IMR-90 (cell line): ENCODE measurements at regions not wholly inside any gene's neighbourhood (a gene's known extent, or its start where the extent isn't known, plus 50 kb on each side); places are given as distances from the start of the nearest gene placed in this dataset.

ENCODE experiments used
- ATAC-seq: fragments of 200-7000 bp; cut with Tn5 transposase; 2 replicates; pipeline ENCODE4 v1.9.1; 2020; ENCODE audit warnings: low read depth, mild to moderate bottlenecking, moderate library complexity
- BruUV-seq: library from RNA; stranded (reverse); fragments of 400-500 nt; replicated peaks from 2 replicates; lab custom pipeline; 2021; lab: Mats Ljungman, UMichigan
- CTCF ChIA-PET: fragments of 300-600 bp; formaldehyde crosslinking; extraction: SDS; loops from one replicate; lab custom pipeline; 2021; ENCODE audit warnings: antibody characterized with exemption; lab: Yijun Ruan, JAX
- POLR2A ChIA-PET: fragments of 300-600 bp; sonication (Branson Sonifier 250); formaldehyde crosslinking; loops from one replicate; lab custom pipeline; 2022; ENCODE audit warnings: antibody characterized with exemption; ENCODE audit not compliant: unreplicated experiment; lab: Charles Lee
- DNase-seq: peaks from one replicate; pipeline ENCODE4 v3.0.0; 2013
- H2AFZ ChIP-seq: replicated peaks from 2 replicates; pipeline ENCODE3; 2013; ENCODE audit warnings: low read length, mild to moderate bottlenecking; ENCODE audit not compliant: poor library complexity
- H2AK5ac ChIP-seq: 2 replicates; pipeline ENCODE4 v1.6.1; 2013; ENCODE audit warnings: low read depth, low read length, inconsistent platforms
- H2AK9ac ChIP-seq: replicated peaks from 2 replicates; pipeline ENCODE3; 2013; ENCODE audit warnings: mild to moderate bottlenecking, low read depth, low read length, moderate library complexity; ENCODE audit not compliant: poor library complexity
- H2BK120ac ChIP-seq: 2 replicates; pipeline ENCODE4 v1.6.1; 2013; ENCODE audit warnings: low read depth, low read length, inconsistent platforms
- H2BK15ac ChIP-seq: 3 replicates; pipeline ENCODE4 v1.6.1; 2013; ENCODE audit warnings: low read depth, low read length, inconsistent platforms
- H2BK20ac ChIP-seq: 2 replicates; pipeline ENCODE4 v1.6.1; 2013; ENCODE audit warnings: low read depth, mild to moderate bottlenecking, inconsistent platforms, low read length, moderate library complexity
- H2BK5ac ChIP-seq: 2 replicates; pipeline ENCODE4 v1.6.1; 2013; ENCODE audit warnings: mild to moderate bottlenecking, low read depth, low read length, inconsistent platforms; ENCODE audit not compliant: poor library complexity, severe bottlenecking
- H3K14ac ChIP-seq: replicated peaks from 2 replicates; pipeline ENCODE4 v1.6.1; 2013; ENCODE audit warnings: low read depth, low read length, inconsistent platforms
- H3K18ac ChIP-seq: 2 replicates; pipeline ENCODE4 v1.6.1; 2013; ENCODE audit warnings: low read depth, low read length, control low read depth
- H3K23ac ChIP-seq: 2 replicates; pipeline ENCODE4 v1.6.1; 2013; ENCODE audit warnings: low read depth, low read length, inconsistent platforms
- H3K27ac ChIP-seq: 2 replicates; pipeline ENCODE4 v1.5.1; 2013; ENCODE audit warnings: mild to moderate bottlenecking, control low read depth, low read length; ENCODE audit not compliant: insufficient read depth
- H3K27me3 ChIP-seq: 2 replicates; pipeline ENCODE4 v1.6.1; 2013; ENCODE audit warnings: low read length; ENCODE audit not compliant: control insufficient read depth, insufficient read depth
- H3K36me3 ChIP-seq: 2 replicates; pipeline ENCODE4 v1.6.1; 2013; ENCODE audit warnings: low read length, mixed read lengths; ENCODE audit not compliant: control insufficient read depth, insufficient read depth
- H3K4ac ChIP-seq: 2 replicates; pipeline ENCODE4 v1.6.1; 2013; ENCODE audit warnings: low read depth, low read length, inconsistent platforms
- H3K4me1 ChIP-seq: 2 replicates; pipeline ENCODE4 v1.6.1; 2013; ENCODE audit warnings: low read length, mixed read lengths; ENCODE audit not compliant: control insufficient read depth, insufficient read depth
- H3K4me2 ChIP-seq: 2 replicates; pipeline ENCODE4 v1.6.1; 2013; ENCODE audit warnings: low read depth, mild to moderate bottlenecking, control low read depth, low read length, moderate library complexity
- H3K4me3 ChIP-seq: 2 replicates; pipeline ENCODE4 v1.5.1; 2013; ENCODE audit warnings: low read depth, mild to moderate bottlenecking, control low read depth, low read length, moderate library complexity; ENCODE audit not compliant: insufficient read depth
- H3K56ac ChIP-seq: 2 replicates; pipeline ENCODE4 v1.6.1; 2013; ENCODE audit warnings: low read length, inconsistent platforms; ENCODE audit not compliant: insufficient read depth; ENCODE audit errors: extremely low read depth
- H3K79me1 ChIP-seq, 2 experiments: 2 replicates each; pipeline ENCODE4 v1.6.1; 2013; ENCODE audit warnings: low read length in 2 of 2, inconsistent platforms in 1 of 2, low read depth in 1 of 2
- H3K9ac ChIP-seq: 2 replicates; pipeline ENCODE4 v1.6.1; 2013; ENCODE audit warnings: low read depth, low read length, control low read depth
- H3K9me1 ChIP-seq: 2 replicates; pipeline ENCODE4 v1.6.1; 2013; ENCODE audit warnings: low read length, inconsistent platforms; ENCODE audit not compliant: insufficient read depth
- H3K9me3 ChIP-seq: 2 replicates; pipeline ENCODE4 v1.6.1; 2013; ENCODE audit warnings: low read length; ENCODE audit not compliant: control insufficient read depth, insufficient read depth
- H4K20me1 ChIP-seq: 2 replicates; pipeline ENCODE4 v1.6.1; 2013; ENCODE audit warnings: low read length, inconsistent platforms; ENCODE audit not compliant: insufficient read depth
- H4K5ac ChIP-seq: 2 replicates; pipeline ENCODE4 v1.6.1; 2013; ENCODE audit warnings: mild to moderate bottlenecking, low read depth, low read length, control low read depth
- H4K8ac ChIP-seq, 2 experiments: 2 replicates each; pipeline ENCODE4 v1.6.1; 2013; ENCODE audit warnings: low read depth in 2 of 2, low read length in 2 of 2, control low read depth in 1 of 2, inconsistent platforms in 1 of 2
- H4K91ac ChIP-seq: 2 replicates; pipeline ENCODE4 v1.6.1; 2013; ENCODE audit warnings: low read depth, low read length, inconsistent platforms; ENCODE audit not compliant: insufficient read depth
- BHLHE40 ChIP-seq: fragments of 150-350 bp; IDR thresholded peaks from 2 replicates; pipeline ENCODE4 v1.6.1; 2016; ENCODE audit warnings: mild to moderate bottlenecking, low read depth, low read length
- CEBPB ChIP-seq: IDR thresholded peaks from 2 replicates; pipeline ENCODE4 v1.6.1; 2012; ENCODE audit warnings: low read depth, low read length, improper control_type of control experiment
- CHD1 ChIP-seq: IDR thresholded peaks from 2 replicates; pipeline ENCODE4 v1.6.1; 2012; ENCODE audit warnings: low read depth, low read length, improper control_type of control experiment
- CTCF ChIP-seq: conservative IDR thresholded peaks from 2 replicates; pipeline ENCODE4 v1.5.1; 2012; ENCODE audit warnings: mild to moderate bottlenecking, low read depth, low read length, improper control_type of control experiment
- ELK1 ChIP-seq: fragments of 150-350 bp; IDR thresholded peaks from 2 replicates; pipeline ENCODE4 v1.6.1; 2016; ENCODE audit warnings: low read depth, mild to moderate bottlenecking, low read length, moderate library complexity, borderline replicate concordance
- FOS ChIP-seq: fragments of 150-350 bp; IDR thresholded peaks from 2 replicates; pipeline ENCODE4 v1.6.1; 2016; ENCODE audit warnings: low read depth, low read length
- MAFK ChIP-seq: IDR thresholded peaks from 2 replicates; pipeline ENCODE4 v1.6.1; 2012; ENCODE audit warnings: low read depth, low read length, improper control_type of control experiment
- MAZ ChIP-seq: IDR thresholded peaks from 2 replicates; pipeline ENCODE4 v1.6.1; 2012; ENCODE audit warnings: low read depth, mild to moderate bottlenecking, low read length, improper control_type of control experiment, moderate library complexity, borderline replicate concordance
- MXI1 ChIP-seq: IDR thresholded peaks from 2 replicates; pipeline ENCODE4 v1.6.1; 2012; ENCODE audit warnings: low read depth, mild to moderate bottlenecking, low read length, moderate library complexity, borderline replicate concordance
- NFE2L2 ChIP-seq: fragments of 150-350 bp; IDR thresholded peaks from 2 replicates; pipeline ENCODE4 v1.6.1; 2016; ENCODE audit warnings: low read depth, mild to moderate bottlenecking, low read length
- POLR2A ChIP-seq: IDR thresholded peaks from 2 replicates; pipeline ENCODE4 v1.6.1; 2012; ENCODE audit warnings: mild to moderate bottlenecking, low read depth, low read length
- RCOR1 ChIP-seq: IDR thresholded peaks from 2 replicates; pipeline ENCODE4 v1.6.1; 2012; ENCODE audit warnings: mild to moderate bottlenecking, low read length, improper control_type of control experiment; ENCODE audit not compliant: insufficient replicate concordance
- RFX5 ChIP-seq: IDR thresholded peaks from 2 replicates; pipeline ENCODE4 v1.8.0; 2012; ENCODE audit warnings: low read depth, mild to moderate bottlenecking, low read length, moderate library complexity
- USF2 ChIP-seq: fragments of 150-350 bp; IDR thresholded peaks from 2 replicates; pipeline ENCODE4 v1.6.1; 2017; ENCODE audit warnings: mild to moderate bottlenecking, antibody characterized with exemption, low read length, low read depth
- WGBS, 2 experiments: methylation state at CpG; one replicate each; pipeline versions ENCODE4 v1.1.5 to v1.1.7; 2013; ENCODE audit warnings: missing lambda C conversion rate in 2 of 2; ENCODE audit not compliant: insufficient read length in 1 of 2; ENCODE audit errors: extremely low coverage in 2 of 2; 5-methylcytosine and 5-hydroxymethylcytosine counted together
- dilution Hi-C: fragments of 300-500 bp; cut with HindIII; formaldehyde crosslinking; loops from one replicate; pipeline ENCODE4 v1.14.3; 2018; ENCODE audit warnings: low sequenced_read_pairs; ENCODE audit not compliant: unreplicated experiment
- in situ Hi-C: fragments of 300-500 bp; cut with MboI; formaldehyde crosslinking; loops from 3 replicates; pipeline ENCODE4 v1.14.3; 2019; ENCODE audit warnings: low sequenced_read_pairs, inconsistent platforms, mixed read lengths
- intact Hi-C: fragments of 100-400 bp; cut with micrococcal nuclease; formaldehyde crosslinking; loops from 2 replicates; pipeline ENCODE4 v1.10.0; 2022

GRCh38 chr15:53829471-53829870 lies 70.0 kb upstream of the WDR72 start:
- no peak for ATAC-seq
- in situ Hi-C loops (no loop called here), intact Hi-C loops (no loop called here)

More at GRCh38 chr15:53829471-53829870, 70.0 kb upstream of the WDR72 start:
- Histone ChIP-seq H3K56ac (no peak overlapping the region), H3K79me1 (no peaks in the 10 kb centered on the region), H3K9ac (no peak overlapping the region), H2BK20ac (no peak overlapping the region), H2BK15ac (no peak overlapping the region), H2AK9ac (no peak overlapping the region), H2BK5ac (no peak overlapping the region), H3K4me2 (no peak overlapping the region), H3K4me1 (no peaks in the 10 kb centered on the region), H4K20me1 (no peaks in the 10 kb centered on the region), H3K9me3 (peaks cover 3% of the 10 kb centered on the region; the same call in 1 of the 2 replicates), H3K4me3 (no peak overlapping the region), H4K5ac (no peak overlapping the region), H2AFZ (no peak overlapping the region), H4K8ac (no peak overlapping the region), H3K23ac (no peak overlapping the region), H3K27me3 (no peaks in the 10 kb centered on the region), H2BK120ac (no peak overlapping the region), H3K18ac (no peak overlapping the region), H3K4ac (no peak overlapping the region), H3K36me3 (no peaks in the 10 kb centered on the region), H3K14ac (no peak overlapping the region), H4K91ac (no peak overlapping the region), H2AK5ac (no peak overlapping the region), H3K9me1 (no peaks in the 10 kb centered on the region), H3K27ac (no peak overlapping the region)
- 80% methylated on average over 1 of the region's 3 CpGs; no CpG with 5 or more reads in 1 of the 2 experiments for WGBS, 2 experiments
- dilution Hi-C loops, result no loop called here
- ChIA-PET CTCF (no interaction called here), POLR2A (no interaction called here)
- TF ChIP-seq POLR2A, result no peak
- no peak for TF ChIP-seq ELK1
- TF ChIP-seq CHD1, result no peak
- no peak for TF ChIP-seq MXI1
- TF ChIP-seq BHLHE40, result no peak
- no peak for TF ChIP-seq CTCF
- TF ChIP-seq RFX5, result no peak
- no peak for TF ChIP-seq USF2
- no peak for TF ChIP-seq RCOR1
- no peak for TF ChIP-seq MAFK
- no peak for TF ChIP-seq NFE2L2
- TF ChIP-seq MAZ, result no peak
- TF ChIP-seq CEBPB, result no peak
- TF ChIP-seq FOS, result no peak
- DNase-seq, result no peak
- BruUV-seq, result no TSS peak
